ENCODE measurements at regions not wholly inside any gene's neighbourhood (a gene's known extent, or its start where the extent isn't known, plus 50 kb on each side); places are given as distances from the start of the nearest gene placed in this dataset.

DNA sequence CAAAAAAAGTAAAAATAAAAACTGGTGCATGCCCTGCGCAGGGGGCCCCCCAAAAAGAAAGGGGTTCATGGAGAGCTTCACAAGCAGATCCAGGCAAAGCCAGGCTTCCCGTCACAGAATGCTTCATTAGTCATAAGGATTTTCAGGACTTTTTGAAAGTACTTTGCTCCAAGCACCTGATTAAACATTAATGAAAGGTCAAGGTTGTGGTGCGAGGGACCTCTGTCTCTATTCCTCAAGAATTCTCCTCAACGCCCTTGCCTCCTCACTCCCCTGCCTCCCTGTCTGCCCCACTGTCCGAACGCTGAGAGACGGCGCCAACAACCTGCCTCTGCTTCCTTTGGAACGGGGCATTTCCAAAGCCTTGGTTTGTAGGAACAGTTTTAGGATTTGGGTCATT is 240.1 kb upstream of the IGF1R start:
- Histone ChIP-seq H3K4me3 (ENCODE audit: low read depth, low read length) (no peak overlapping the region), H3K27me3 (ENCODE audit: control insufficient read depth, insufficient read depth, low read length) (no peaks in the 10 kb centered on the region; the same call in 1 of the 2 replicates), H3K36me3 (ENCODE audit: control insufficient read depth, insufficient read depth, low read length) (no peaks in the 10 kb centered on the region)
- ChIA-PET POLR2A (no interaction called here), CTCF (interaction anchor here (1.3 kb wide), 1 partner anchor 11 kb away, joined by 4 read pairs; no protein-coding TSS in a partner anchor)
- TF ChIP-seq, protein P1, sequence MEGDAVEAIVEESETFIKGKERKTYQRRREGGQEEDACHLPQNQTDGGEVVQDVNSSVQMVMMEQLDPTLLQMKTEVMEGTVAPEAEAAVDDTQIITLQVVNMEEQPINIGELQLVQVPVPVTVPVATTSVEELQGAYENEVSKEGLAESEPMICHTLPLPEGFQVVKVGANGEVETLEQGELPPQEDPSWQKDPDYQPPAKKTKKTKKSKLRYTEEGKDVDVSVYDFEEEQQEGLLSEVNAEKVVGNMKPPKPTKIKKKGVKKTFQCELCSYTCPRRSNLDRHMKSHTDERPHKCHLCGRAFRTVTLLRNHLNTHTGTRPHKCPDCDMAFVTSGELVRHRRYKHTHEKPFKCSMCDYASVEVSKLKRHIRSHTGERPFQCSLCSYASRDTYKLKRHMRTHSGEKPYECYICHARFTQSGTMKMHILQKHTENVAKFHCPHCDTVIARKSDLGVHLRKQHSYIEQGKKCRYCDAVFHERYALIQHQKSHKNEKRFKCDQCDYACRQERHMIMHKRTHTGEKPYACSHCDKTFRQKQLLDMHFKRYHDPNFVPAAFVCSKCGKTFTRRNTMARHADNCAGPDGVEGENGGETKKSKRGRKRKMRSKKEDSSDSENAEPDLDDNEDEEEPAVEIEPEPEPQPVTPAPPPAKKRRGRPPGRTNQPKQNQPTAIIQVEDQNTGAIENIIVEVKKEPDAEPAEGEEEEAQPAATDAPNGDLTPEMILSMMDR (IDR thresholded peaks at IDR 0.05; ENCODE audit: insufficient read depth, low read depth, low read length) = no peak
- no peak for DNase-seq (ENCODE audit: low read depth)

DNA sequence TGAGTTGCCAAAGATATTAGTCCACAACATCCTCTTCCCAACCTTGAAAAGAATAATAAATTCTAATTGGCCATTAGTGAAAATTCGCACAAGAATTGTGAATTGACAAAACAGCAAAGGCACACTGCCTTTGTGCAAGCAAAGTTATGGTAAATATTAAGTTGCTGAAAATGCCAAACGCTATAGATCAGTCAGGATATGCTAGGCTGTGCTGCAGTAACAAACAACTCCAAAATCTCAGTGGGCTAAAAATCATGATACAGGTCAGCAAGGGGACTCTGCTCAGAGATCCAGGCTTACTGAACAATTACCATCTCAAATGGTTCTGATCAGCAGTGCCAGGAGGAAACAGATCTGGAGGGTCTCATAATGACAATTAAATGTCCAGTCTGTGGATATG is 238.0 kb upstream of the IGF1R start:
- CTCF ChIA-PET = interaction anchor here (1.1 kb wide), 1 partner anchor 12 kb away, joined by 7 read pairs; no protein-coding TSS in a partner anchor
- POLR2A ChIA-PET = no interaction called here
- H3K27me3 ChIP-seq (ENCODE audit: control insufficient read depth, insufficient read depth, low read length) = no peaks in the 10 kb centered on the region
- no peak overlapping the region for H3K4me3 ChIP-seq (ENCODE audit: low read depth, low read length)
- no peak for DNase-seq (ENCODE audit: low read depth)
- TF ChIP-seq, protein P1 (IDR thresholded peaks at IDR 0.05; ENCODE audit: insufficient read depth, low read depth, low read length) = no peak
- H3K36me3 ChIP-seq (ENCODE audit: control insufficient read depth, insufficient read depth, low read length) = no peaks in the 10 kb centered on the region

GRCh38 chr15:98412852-98413251 is 235.5 kb upstream of the IGF1R start:
- ChIA-PET CTCF (no interaction called here), POLR2A (no interaction called here)
- Histone ChIP-seq H3K27me3 (ENCODE audit: control insufficient read depth, insufficient read depth, low read length) (no peaks in the 10 kb centered on the region), H3K36me3 (ENCODE audit: control insufficient read depth, insufficient read depth, low read length) (no peaks in the 10 kb centered on the region), H3K4me3 (ENCODE audit: low read depth, low read length) (no peak overlapping the region)
- TF ChIP-seq, protein P1 (IDR thresholded peaks at IDR 0.05; ENCODE audit: insufficient read depth, low read depth, low read length) = no peak
- no peak for DNase-seq (ENCODE audit: low read depth)

DNA sequence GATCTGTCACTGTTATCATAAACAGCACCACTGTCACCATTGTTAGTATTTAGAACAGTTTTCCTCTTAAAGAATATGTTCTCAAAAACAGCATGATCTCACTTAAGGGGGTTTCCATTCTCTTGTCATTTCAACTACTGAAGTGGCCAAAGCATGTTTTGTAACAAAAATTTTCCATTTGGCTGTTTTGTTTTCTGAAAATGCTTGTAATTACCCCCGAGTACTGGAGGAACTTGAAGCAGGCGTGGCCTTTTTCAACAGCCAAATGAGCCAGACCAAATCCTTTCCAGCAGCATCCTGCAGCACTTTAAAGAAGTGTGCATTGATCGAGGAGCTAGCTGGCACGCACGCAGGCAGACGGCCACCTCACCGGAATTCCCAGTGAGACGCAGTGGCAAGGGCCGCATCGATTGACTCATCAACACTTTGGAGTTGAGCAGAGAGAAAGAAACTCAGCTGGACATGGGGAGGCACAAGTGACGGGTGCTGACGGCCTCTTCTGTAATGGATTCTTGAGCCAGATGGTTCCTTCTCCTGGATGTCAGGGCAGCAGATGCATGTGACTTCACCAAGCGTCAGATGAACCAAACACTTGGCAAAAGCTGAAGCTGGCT is 234.3 kb upstream of the IGF1R start:
- no peak for DNase-seq (ENCODE audit: low read depth)
- Histone ChIP-seq H3K4me3 (ENCODE audit: low read depth, low read length) (no peak overlapping the region), H3K36me3 (ENCODE audit: control insufficient read depth, insufficient read depth, low read length) (no peaks in the 10 kb centered on the region), H3K27me3 (ENCODE audit: control insufficient read depth, insufficient read depth, low read length) (no peaks in the 10 kb centered on the region)
- POLR2A ChIA-PET = no interaction called here
- CTCF ChIA-PET = interaction anchor here (0.6 to 1.4 kb wide), 2 partner anchors 10 to 39 kb away, joined by 4 to 5 read pairs; no protein-coding TSS in a partner anchor
- TF ChIP-seq, protein P1 (IDR thresholded peaks at IDR 0.05; ENCODE audit: insufficient read depth, low read depth, low read length) = no peak

GRCh38 chr15:98416222-98416855 is 232.0 kb upstream of the IGF1R start:
- CTCF ChIA-PET = interaction anchor here (0.7 to 1.9 kb wide), 3 partner anchors 101 to 123 kb away, joined by 3 to 4 read pairs (median 3); no protein-coding TSS in a partner anchor
- POLR2A ChIA-PET = no interaction called here
- TF ChIP-seq, protein P1 (IDR thresholded peaks at IDR 0.05; ENCODE audit: insufficient read depth, low read depth, low read length) = no peak
- peaks cover 4% of the 10 kb centered on the region; the same call in 1 of the 2 replicates for H3K27me3 ChIP-seq (ENCODE audit: control insufficient read depth, insufficient read depth, low read length)
- H3K36me3 ChIP-seq (ENCODE audit: control insufficient read depth, insufficient read depth, low read length) = no peaks in the 10 kb centered on the region
- DNase-seq (ENCODE audit: low read depth) = no peak
- H3K4me3 ChIP-seq (ENCODE audit: low read depth, low read length) = no peak overlapping the region
